B cell (primary cell): ENCODE measurements at regions not wholly inside any gene's neighbourhood (a gene's known extent, or its start where the extent isn't known, plus 50 kb on each side); places are given as distances from the start of the nearest gene placed in this dataset.

Experiments
- ATAC-seq: fragments of 200-7000 bp; cut with Tn5 transposase; one replicate; pipeline ENCODE4 v1.10.0; 2021; ENCODE audit warnings: low read depth, mild to moderate bottlenecking, moderate number of reproducible peaks, moderate library complexity
- CTCF ChIA-PET: fragments of 350-600 bp; sonication (Branson Sonifier 250); formaldehyde crosslinking; loops from one replicate; lab custom pipeline; 2021; ENCODE audit warnings: antibody characterized with exemption, inconsistent platforms; lab: Charles Lee
- POLR2A ChIA-PET: fragments of 350-600 bp; sonication (Branson Sonifier 250); formaldehyde crosslinking; loops from one replicate; lab custom pipeline; 2021; ENCODE audit warnings: antibody characterized with exemption; lab: Charles Lee
- DNase-seq: peaks from one replicate; pipeline ENCODE4 v3.0.0; 2013
- H2AFZ ChIP-seq: 2 replicates; pipeline ENCODE4 v1.6.1; 2012; ENCODE audit warnings: mild to moderate bottlenecking, low read depth, low read length; ENCODE audit not compliant: insufficient read depth, poor library complexity, severe bottlenecking
- H3K27ac ChIP-seq, 2 donors: 1 replicate in 1 of 2; 2 replicates in 1 of 2; pipeline ENCODE4 v1.5.1; 2012 to 2013; ENCODE audit warnings: low read length in 2 of 2, mild to moderate bottlenecking in 2 of 2, moderate library complexity in 1 of 2
- H3K27me3 ChIP-seq, 4 experiments: fragments of 200-600 bp in 1 of 4; sonication (generic) in 1 of 4; replicated peaks in 1 of 4; 1 replicate in 2 of 4; 2 replicates in 2 of 4; pipeline versions ENCODE4 v1.6.1 to v1.7.0; 2013 to 2016; ENCODE audit warnings: low read length in 3 of 4, mild to moderate bottlenecking in 2 of 4, mixed read lengths in 1 of 4, moderate library complexity in 1 of 4; ENCODE audit not compliant: insufficient read depth in 4 of 4, control insufficient read depth in 3 of 4; ENCODE audit errors: control extremely low read depth in 1 of 4
- H3K36me3 ChIP-seq, 2 experiments: replicated peaks in 1 of 2; 1 replicate in 1 of 2; 2 replicates in 1 of 2; pipeline versions ENCODE4 v1.6.1 to v1.7.1; 2013; ENCODE audit warnings: low read length in 1 of 2; ENCODE audit not compliant: insufficient read depth in 2 of 2, control insufficient read depth in 1 of 2; ENCODE audit errors: control extremely low read depth in 1 of 2, extremely low read depth in 1 of 2
- H3K4me1 ChIP-seq, 2 donors: fragments of 200-600 bp in 1 of 2; sonication (generic) in 1 of 2; 1 replicate in 1 of 2; 2 replicates in 1 of 2; pipeline versions ENCODE4 v1.5.1 to v1.6.1; 2013 to 2017; ENCODE audit warnings: low read length in 2 of 2; ENCODE audit not compliant: control insufficient read depth in 2 of 2, insufficient read depth in 2 of 2
- H3K4me2 ChIP-seq: replicated peaks from 2 replicates; pipeline ENCODE3; 2012; ENCODE audit warnings: mild to moderate bottlenecking, low read depth, low read length; ENCODE audit not compliant: poor library complexity, severe bottlenecking
- H3K4me3 ChIP-seq, 5 experiments: fragments of 200-600 bp in 1 of 5; sonication (generic) in 1 of 5; 1 replicate in 3 of 5; 2 replicates in 2 of 5; pipeline versions ENCODE4 v1.5.1 to v1.7.0; 2011 to 2016; ENCODE audit warnings: low read length in 4 of 5, mild to moderate bottlenecking in 4 of 5, low read depth in 2 of 5, control low read depth in 1 of 5, moderate library complexity in 1 of 5; ENCODE audit not compliant: insufficient read depth in 1 of 5; ENCODE audit errors: control extremely low read depth in 1 of 5, extremely low read depth in 1 of 5
- H3K79me2 ChIP-seq: fragments of 200-600 bp; sonication (generic); one replicate; pipeline ENCODE4 v1.6.0; 2016; ENCODE audit warnings: low read length; ENCODE audit not compliant: control insufficient read depth, insufficient read depth
- H3K9ac ChIP-seq: fragments of 200-600 bp; sonication (generic); 2 replicates; pipeline ENCODE4 v1.6.1; 2017; ENCODE audit warnings: mild to moderate bottlenecking, low read length, moderate library complexity
- H3K9me3 ChIP-seq, 3 donors: one replicate each; pipeline versions ENCODE4 v1.6.1 to v1.7.1; 2013; ENCODE audit warnings: low read length in 2 of 3; ENCODE audit not compliant: control insufficient read depth in 2 of 3, insufficient read depth in 1 of 3; ENCODE audit errors: control extremely low read depth in 1 of 3
- H4K20me1 ChIP-seq: 2 replicates; pipeline ENCODE4 v1.6.0; 2012; ENCODE audit warnings: mild to moderate bottlenecking, low read length; ENCODE audit not compliant: insufficient read depth, control insufficient read depth, poor library complexity, severe bottlenecking
- H3K27ac Mint-ChIP-seq: one replicate; pipeline ENCODE4 v1.8.0; 2021; ENCODE audit warnings: mixed read lengths
- H3K27me3 Mint-ChIP-seq: one replicate; pipeline ENCODE4 v1.8.0; 2021; ENCODE audit warnings: mixed read lengths
- H3K4me1 Mint-ChIP-seq: one replicate; pipeline ENCODE4 v1.8.0; 2021; ENCODE audit warnings: mixed read lengths
- H3K4me3 Mint-ChIP-seq: one replicate; pipeline ENCODE4 v1.8.0; 2021; ENCODE audit warnings: mixed read lengths
- H3K9me3 Mint-ChIP-seq: one replicate; pipeline ENCODE4 v1.8.0; 2022; ENCODE audit warnings: mixed read lengths; ENCODE audit not compliant: insufficient read depth
- CTCF ChIP-seq: fragments of 200-600 bp; IDR thresholded peaks from one replicate; pipeline ENCODE4 v1.8.0; 2022; ENCODE audit warnings: antibody characterized with exemption, mild to moderate bottlenecking
- EZH2 ChIP-seq: IDR thresholded peaks from 2 replicates; pipeline ENCODE4 v1.6.1; 2012; ENCODE audit warnings: borderline replicate concordance, low read depth, mild to moderate bottlenecking, moderate library complexity, low read length; ENCODE audit not compliant: insufficient read depth, poor library complexity, severe bottlenecking
- WGBS: methylation state at CpG from one replicate; pipeline ENCODE4 v1.1.5; 2013; ENCODE audit warnings: missing lambda C conversion rate; ENCODE audit not compliant: insufficient coverage; 5-methylcytosine and 5-hydroxymethylcytosine counted together
- intact Hi-C: fragments of 100-400 bp; cut with micrococcal nuclease; formaldehyde crosslinking; loops from one replicate; pipeline ENCODE4 v1.10.0; 2022

GRCh38 chr3:69435274-69436265 is 49.7 kb upstream of the FRMD4B start:
- POLR2A ChIA-PET: no interaction called here
- TF ChIP-seq CTCF: no peak
- no peak for TF ChIP-seq EZH2
- DNase-seq (no peak), ATAC-seq (no peak)
- Histone ChIP-seq H3K36me3 (no peaks in the 10 kb centered on the region), H3K9ac (no peak overlapping the region), H3K27me3 (no peaks in the 10 kb centered on the region), H3K4me2 (no peak overlapping the region), H3K4me3 (no peak overlapping the region), H3K27ac (no peak overlapping the region), H3K9me3 (no peaks in the 10 kb centered on the region), H3K79me2 (no peaks in the 10 kb centered on the region), H4K20me1 (no peaks in the 10 kb centered on the region), H3K4me1 (no peaks in the 10 kb centered on the region), H2AFZ (no peak overlapping the region)
- Mint-ChIP-seq H3K27me3 (no peaks in the 10 kb centered on the region), H3K27ac (no peak overlapping the region), H3K4me3 (no peak overlapping the region), H3K4me1 (peaks cover 4% of the 10 kb centered on the region), H3K9me3 (no peaks in the 10 kb centered on the region)
- intact Hi-C loops: loop anchor here (5.0 kb wide), 1 partner anchor 273 kb away; no protein-coding TSS in a partner anchor
- 80% methylated on average over 1 of the region's 2 CpGs for WGBS
- CTCF ChIA-PET: no interaction called here
